ENCODE measurements at regions not wholly inside any gene's neighbourhood (a gene's known extent, or its start where the extent isn't known, plus 50 kb on each side); places are given as distances from the start of the nearest gene placed in this dataset.

GRCh38 chr1:89457046-89457445 lies 67.6 kb upstream of the LRRC8B start:
- no peak for TF ChIP-seq SPI1 (IDR thresholded peaks at IDR 0.05; ENCODE audit: borderline replicate concordance, low read depth)
- TF ChIP-seq CTCF (IDR thresholded peaks at IDR 0.05; ENCODE audit: insufficient read depth, low read length): no peak
- no peak for TF ChIP-seq POLR2AphosphoS5 (IDR thresholded peaks at IDR 0.05; ENCODE audit: low read depth)
- no peak for TF ChIP-seq REST (IDR thresholded peaks at IDR 0.05; ENCODE audit: insufficient replicate concordance, low read depth)
- TF ChIP-seq GABPA (IDR thresholded peaks at IDR 0.05; ENCODE audit: low read depth): no peak
- H3K27ac ChIP-seq (replicated peaks): no peak overlapping the region
- DNase-seq (ENCODE audit: low read depth in 1 of 2, low spot score in 1 of 2): no peak

DNA sequence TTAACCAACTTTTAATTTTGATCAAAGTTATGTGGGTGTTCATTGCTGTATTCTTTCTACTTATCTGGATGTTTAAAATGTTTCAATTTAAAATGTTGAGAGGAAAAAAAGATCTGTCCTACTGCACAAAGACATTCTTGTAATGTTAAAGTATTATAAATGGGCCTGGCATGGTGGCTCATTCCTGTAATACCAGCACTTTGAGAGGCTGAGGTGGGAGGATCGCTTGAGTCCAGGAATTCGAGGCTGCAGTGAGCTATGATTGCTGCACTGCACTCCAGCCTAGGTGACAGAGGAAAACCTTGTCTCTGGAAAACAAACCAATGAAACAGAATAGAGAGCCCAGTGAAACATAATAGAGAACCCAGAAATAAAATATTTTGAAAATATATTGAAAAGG lies 65.5 kb upstream of the LRRC8B start:
- TF ChIP-seq SPI1 (IDR thresholded peaks at IDR 0.05; ENCODE audit: borderline replicate concordance, low read depth) (no peak), REST (IDR thresholded peaks at IDR 0.05; ENCODE audit: insufficient replicate concordance, low read depth) (no peak), GABPA (IDR thresholded peaks at IDR 0.05; ENCODE audit: low read depth) (no peak)
- DNase-seq (ENCODE audit: low read depth in 1 of 2, low spot score in 1 of 2): no peak
- H3K27ac ChIP-seq (replicated peaks): no peak overlapping the region
- H3K27me3 ChIP-seq (ENCODE audit: insufficient read depth, poor library complexity, severe bottlenecking): no peaks in the 10 kb centered on the region
- H3K4me3 ChIP-seq (replicated peaks; ENCODE audit: insufficient read depth, low read length): no peak overlapping the region

More at GRCh38 chr1:89457046-89457445, 67.6 kb upstream of the LRRC8B start:
- H3K4me3 ChIP-seq (replicated peaks; ENCODE audit: insufficient read depth, low read length): no peak overlapping the region
- H3K27me3 ChIP-seq (ENCODE audit: insufficient read depth, poor library complexity, severe bottlenecking): no peaks in the 10 kb centered on the region

DNA sequence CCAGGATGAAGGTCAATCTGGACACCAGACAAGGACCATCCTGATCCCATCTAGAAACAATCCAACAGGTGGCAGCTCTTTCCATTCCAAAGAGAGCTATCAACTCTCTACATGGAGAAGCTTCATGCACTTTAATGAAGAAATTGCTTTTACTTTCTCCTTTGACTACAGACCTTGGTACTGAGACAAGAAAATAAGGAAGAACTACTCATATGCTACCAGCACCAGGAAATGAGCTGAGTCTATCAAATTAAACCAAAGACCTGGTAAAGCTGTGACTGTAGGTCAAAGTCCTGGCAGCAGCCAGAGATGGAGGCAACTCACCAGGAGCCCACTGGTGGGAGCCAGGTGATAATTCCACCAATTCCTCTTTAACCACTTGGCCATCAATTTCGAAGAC lies 64.3 kb upstream of the LRRC8B start:
- H3K27ac ChIP-seq (replicated peaks): no peak overlapping the region
- H3K27me3 ChIP-seq (ENCODE audit: insufficient read depth, poor library complexity, severe bottlenecking): no peaks in the 10 kb centered on the region
- TF ChIP-seq GABPA (IDR thresholded peaks at IDR 0.05; ENCODE audit: low read depth) (no peak), SPI1 (IDR thresholded peaks at IDR 0.05; ENCODE audit: borderline replicate concordance, low read depth) (no peak), REST (IDR thresholded peaks at IDR 0.05; ENCODE audit: insufficient replicate concordance, low read depth) (no peak), POLR2AphosphoS5 (IDR thresholded peaks at IDR 0.05; ENCODE audit: low read depth) (no peak), CTCF (IDR thresholded peaks at IDR 0.05; ENCODE audit: insufficient read depth, low read length) (no peak)
- DNase-seq (ENCODE audit: low read depth in 1 of 2, low spot score in 1 of 2): no peak
- no peak overlapping the region for H3K4me3 ChIP-seq (replicated peaks; ENCODE audit: insufficient read depth, low read length)
